ENCODE measurements at regions not wholly inside any gene's neighbourhood (a gene's known extent, or its start where the extent isn't known, plus 50 kb on each side); places are given as distances from the start of the nearest gene placed in this dataset.

DNA sequence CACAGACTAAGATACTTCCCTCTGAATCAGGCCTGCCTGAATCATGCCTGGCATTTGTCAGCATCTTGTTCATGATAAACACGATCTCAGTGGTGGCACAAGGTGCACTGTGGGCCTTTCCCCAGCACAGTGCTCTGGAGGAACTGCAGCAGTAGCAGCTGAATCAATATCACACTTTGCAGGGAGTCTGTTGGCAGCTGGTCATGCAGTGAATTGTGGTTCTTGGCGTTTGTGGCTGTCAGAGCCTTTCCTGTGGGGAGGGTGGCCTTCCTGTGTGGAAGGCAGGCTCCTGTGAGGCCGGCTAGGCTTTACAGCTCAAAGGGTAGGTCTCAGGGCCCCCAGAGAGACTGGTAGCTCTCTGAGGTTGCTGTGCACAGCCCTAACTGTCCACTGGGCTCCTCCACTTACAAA, 54.4 kb upstream of the TLE3 start:
- Histone ChIP-seq H3K36me3 (ENCODE audit: low read depth, missing control alignments) (no peaks in the 10 kb centered on the region), H3K4me3 (no peak overlapping the region), H3K4me1 (peaks cover 27% of the 10 kb centered on the region), H3K27me3 (no peaks in the 10 kb centered on the region), H3K27ac (no peak overlapping the region), H3K9me3 (no peaks in the 10 kb centered on the region)
- WGBS, 2 donors = 40 to 61% methylated on average over 1 to 3 of the region's 3 CpGs
- intact Hi-C loops (cut with DNase I; ENCODE audit: low total_unique reads) = no loop called here
- DNase-seq = no peak
- TF ChIP-seq, protein P1, sequence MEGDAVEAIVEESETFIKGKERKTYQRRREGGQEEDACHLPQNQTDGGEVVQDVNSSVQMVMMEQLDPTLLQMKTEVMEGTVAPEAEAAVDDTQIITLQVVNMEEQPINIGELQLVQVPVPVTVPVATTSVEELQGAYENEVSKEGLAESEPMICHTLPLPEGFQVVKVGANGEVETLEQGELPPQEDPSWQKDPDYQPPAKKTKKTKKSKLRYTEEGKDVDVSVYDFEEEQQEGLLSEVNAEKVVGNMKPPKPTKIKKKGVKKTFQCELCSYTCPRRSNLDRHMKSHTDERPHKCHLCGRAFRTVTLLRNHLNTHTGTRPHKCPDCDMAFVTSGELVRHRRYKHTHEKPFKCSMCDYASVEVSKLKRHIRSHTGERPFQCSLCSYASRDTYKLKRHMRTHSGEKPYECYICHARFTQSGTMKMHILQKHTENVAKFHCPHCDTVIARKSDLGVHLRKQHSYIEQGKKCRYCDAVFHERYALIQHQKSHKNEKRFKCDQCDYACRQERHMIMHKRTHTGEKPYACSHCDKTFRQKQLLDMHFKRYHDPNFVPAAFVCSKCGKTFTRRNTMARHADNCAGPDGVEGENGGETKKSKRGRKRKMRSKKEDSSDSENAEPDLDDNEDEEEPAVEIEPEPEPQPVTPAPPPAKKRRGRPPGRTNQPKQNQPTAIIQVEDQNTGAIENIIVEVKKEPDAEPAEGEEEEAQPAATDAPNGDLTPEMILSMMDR (IDR thresholded peaks at IDR 0.05) = no peak
- TF ChIP-seq POLR2A (IDR thresholded peaks at IDR 0.05) = no peak

DNA sequence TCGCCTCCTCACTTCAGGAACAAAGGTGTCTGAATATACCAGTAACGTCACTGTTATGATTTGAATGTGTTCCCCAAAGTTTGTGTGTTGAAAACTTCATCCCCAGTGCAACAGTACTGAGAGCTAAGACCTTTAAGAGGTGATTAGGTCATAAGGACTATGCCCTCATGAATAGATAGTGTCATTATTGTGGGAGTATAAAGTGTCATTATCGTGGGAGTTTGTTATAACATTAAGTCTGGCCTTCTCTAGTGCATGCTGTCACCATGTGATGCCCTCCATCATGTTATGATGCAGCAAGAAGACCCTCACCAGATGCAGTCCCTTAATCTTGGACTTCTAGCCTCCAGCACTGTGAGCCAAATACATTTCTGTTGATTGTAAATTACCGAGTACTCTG, 53.7 kb upstream of the TLE3 start:
- no peak overlapping the region for H3K27ac ChIP-seq
- H3K4me1 ChIP-seq = peaks cover 24% of the 10 kb centered on the region
- H3K4me3 ChIP-seq = no peak overlapping the region
- intact Hi-C loops (cut with DNase I; ENCODE audit: low total_unique reads) = no loop called here
- TF ChIP-seq POLR2A (IDR thresholded peaks at IDR 0.05) = no peak
- TF ChIP-seq, protein P1 (IDR thresholded peaks at IDR 0.05) = no peak
- no peaks in the 10 kb centered on the region for H3K36me3 ChIP-seq (ENCODE audit: low read depth, missing control alignments)
- H3K27me3 ChIP-seq = no peaks in the 10 kb centered on the region
- WGBS, 2 donors = 82 to 83% methylated on average over 4 of the region's 4 CpGs
- H3K9me3 ChIP-seq = no peaks in the 10 kb centered on the region
- DNase-seq = no peak

DNA sequence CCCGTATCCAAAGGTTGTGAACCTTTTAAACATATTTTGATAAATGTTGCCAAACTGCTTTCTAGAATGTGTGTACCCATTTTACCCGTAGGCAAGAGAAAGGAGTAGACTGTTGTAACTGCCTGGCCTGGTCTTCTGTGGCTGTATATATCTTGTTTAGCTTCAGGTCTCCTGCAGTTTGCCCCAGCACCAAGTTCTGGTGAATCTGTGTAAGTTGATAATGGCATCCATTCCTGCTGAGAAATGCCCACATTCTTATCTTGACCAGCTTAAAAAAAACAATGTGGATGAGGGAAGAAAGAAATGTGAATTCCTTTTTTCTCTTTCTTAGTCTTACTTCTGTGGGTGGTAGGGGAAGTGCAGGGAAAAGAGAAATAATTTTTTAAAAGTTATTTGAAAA, 53.3 kb upstream of the TLE3 start:
- no peaks in the 10 kb centered on the region for H3K27me3 ChIP-seq
- WGBS, 2 donors = 86 to 89% methylated on average over 2 of the region's 2 CpGs
- H3K9me3 ChIP-seq = no peaks in the 10 kb centered on the region
- H3K4me1 ChIP-seq = peaks cover 20% of the 10 kb centered on the region
- no peak for DNase-seq
- TF ChIP-seq, protein P1 (IDR thresholded peaks at IDR 0.05) = no peak
- TF ChIP-seq POLR2A (IDR thresholded peaks at IDR 0.05) = no peak
- no peaks in the 10 kb centered on the region for H3K36me3 ChIP-seq (ENCODE audit: low read depth, missing control alignments)
- no peak overlapping the region for H3K4me3 ChIP-seq
- H3K27ac ChIP-seq = no peak overlapping the region
- intact Hi-C loops (cut with DNase I; ENCODE audit: low total_unique reads) = no loop called here

DNA sequence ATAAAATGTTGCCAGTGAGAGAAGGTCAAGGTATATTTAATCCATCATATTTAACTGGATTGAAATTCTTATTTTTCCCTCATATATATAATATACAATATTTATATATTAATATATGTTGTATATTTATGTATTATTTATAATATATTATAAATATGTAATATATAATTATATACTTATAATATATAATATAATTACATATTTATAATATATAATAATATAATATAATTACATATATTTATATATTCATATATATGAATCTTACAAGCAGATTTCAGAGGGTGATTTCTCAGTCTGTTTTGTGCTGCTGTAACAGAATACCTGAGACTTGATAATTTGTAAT, 52.7 kb upstream of the TLE3 start:
- H3K36me3 ChIP-seq (ENCODE audit: low read depth, missing control alignments) = no peaks in the 10 kb centered on the region
- peaks cover 16% of the 10 kb centered on the region for H3K4me1 ChIP-seq
- H3K4me3 ChIP-seq = no peak overlapping the region
- DNase-seq = no peak
- no peak overlapping the region for H3K27ac ChIP-seq
- no peaks in the 10 kb centered on the region for H3K27me3 ChIP-seq
- no peak for TF ChIP-seq POLR2A (IDR thresholded peaks at IDR 0.05)
- TF ChIP-seq, protein P1 (IDR thresholded peaks at IDR 0.05) = no peak
- intact Hi-C loops (cut with DNase I; ENCODE audit: low total_unique reads) = no loop called here
- H3K9me3 ChIP-seq = no peaks in the 10 kb centered on the region

DNA sequence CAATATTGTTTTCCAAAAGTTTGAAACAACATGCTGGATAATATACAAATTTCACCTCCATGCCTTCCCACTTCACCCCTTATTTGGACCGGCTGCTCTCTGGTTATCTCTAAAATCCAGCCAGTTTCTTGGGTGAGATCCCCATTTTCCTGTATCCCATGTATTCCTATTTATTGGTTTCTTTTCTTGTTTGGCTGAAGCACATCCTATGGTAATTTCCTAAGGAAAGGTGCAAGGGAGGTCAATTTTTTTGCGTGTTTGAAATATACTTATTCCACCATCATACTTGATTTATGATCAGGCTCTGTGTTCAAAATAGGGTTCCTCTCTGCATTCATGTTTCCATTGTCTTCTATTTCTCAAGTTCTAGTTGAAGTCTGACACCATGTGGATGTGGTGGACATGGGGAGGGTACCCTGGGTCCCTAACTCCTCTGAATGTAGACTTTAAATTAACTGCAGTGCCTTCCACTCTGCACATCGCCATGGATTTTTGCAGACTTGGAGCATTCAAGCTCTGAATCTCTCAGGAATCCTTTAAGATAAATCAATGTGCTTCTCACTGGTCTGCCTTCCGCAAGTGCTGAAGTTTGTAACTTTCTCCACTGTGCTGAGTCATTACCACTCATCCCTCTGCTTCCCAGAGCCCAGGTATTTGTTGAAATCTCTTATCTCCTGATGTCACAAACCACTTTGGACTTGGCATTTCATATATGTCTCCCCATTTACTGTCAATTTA, 52.1 kb upstream of the TLE3 start:
- TF ChIP-seq, protein P1 (IDR thresholded peaks at IDR 0.05) = no peak
- no peak for TF ChIP-seq POLR2A (IDR thresholded peaks at IDR 0.05)
- Histone ChIP-seq H3K9me3 (no peaks in the 10 kb centered on the region), H3K4me1 (peaks cover 11% of the 10 kb centered on the region), H3K27me3 (no peaks in the 10 kb centered on the region), H3K4me3 (no peak overlapping the region), H3K36me3 (ENCODE audit: low read depth, missing control alignments) (no peaks in the 10 kb centered on the region), H3K27ac (no peak overlapping the region)
- DNase-seq = no peak
- 76 to 85% methylated on average over 4 of the region's 4 CpGs for WGBS, 2 donors
- intact Hi-C loops (cut with DNase I; ENCODE audit: low total_unique reads) = no loop called here
